ENCODE measurements at regions not wholly inside any gene's neighbourhood (a gene's known extent, or its start where the extent isn't known, plus 50 kb on each side); places are given as distances from the start of the nearest gene placed in this dataset.

DNA sequence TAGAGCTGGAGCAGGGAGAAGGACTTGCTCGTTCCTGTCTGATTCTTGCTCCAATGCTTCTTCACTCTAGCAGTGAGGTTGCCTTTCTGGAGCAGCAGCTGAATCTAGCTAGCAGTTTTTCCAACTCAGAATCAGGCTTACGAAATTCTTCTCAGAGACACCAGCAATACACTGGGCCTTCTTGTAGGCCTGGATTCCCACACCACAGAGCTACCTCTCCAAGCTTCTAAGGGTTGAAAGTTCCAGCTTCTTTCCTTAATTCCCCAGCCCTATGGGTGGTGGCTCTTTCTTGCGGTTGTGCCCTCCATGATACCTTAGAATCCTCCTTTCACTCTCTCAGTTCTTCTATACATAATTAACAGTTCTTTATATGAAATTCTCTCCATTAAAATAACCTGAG lies 586.6 kb downstream of the INHBA start:
- in situ Hi-C loops (cut with MboI; ENCODE audit: low sequenced_read_pairs), result no loop called here

DNA sequence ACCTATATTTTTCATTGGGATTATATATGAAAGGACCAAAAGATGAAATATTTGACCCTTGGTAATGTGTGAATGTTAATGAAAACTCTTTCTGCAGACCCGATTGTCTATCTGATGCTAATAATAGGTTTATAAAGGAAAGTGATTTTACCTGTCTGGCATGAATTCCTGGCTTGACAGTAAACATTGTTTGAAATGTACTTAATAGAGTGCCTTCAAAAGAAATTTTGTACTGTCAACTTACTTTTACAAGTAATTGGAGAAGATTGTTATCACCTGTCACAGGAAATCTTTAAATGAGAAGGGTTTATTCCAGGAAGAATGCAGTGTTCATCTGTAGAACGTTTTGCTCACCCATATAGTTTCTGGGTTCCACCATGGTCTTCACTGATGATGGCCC lies 588.2 kb downstream of the INHBA start:
- in situ Hi-C loops (cut with MboI; ENCODE audit: low sequenced_read_pairs), result no loop called here

DNA sequence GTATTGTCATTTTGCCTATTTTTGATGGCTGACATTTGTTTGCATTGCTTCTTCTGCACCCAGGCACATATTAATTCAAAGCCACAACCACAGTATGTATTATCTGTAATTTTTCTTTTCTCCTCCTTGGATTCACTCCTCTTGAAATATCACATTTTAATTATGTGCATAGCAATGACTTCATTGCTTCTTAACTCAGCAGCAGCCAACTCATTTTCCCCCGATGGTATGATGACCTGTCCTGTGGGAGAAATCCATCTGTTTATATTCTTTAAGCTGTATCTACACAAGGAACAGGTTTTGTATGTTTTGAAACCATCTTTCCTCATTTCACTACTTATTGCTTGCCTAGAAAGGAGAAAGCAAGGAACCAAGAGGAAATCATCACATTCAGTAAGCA lies 588.8 kb downstream of the INHBA start:
- in situ Hi-C loops (cut with MboI; ENCODE audit: low sequenced_read_pairs), result no loop called here

DNA sequence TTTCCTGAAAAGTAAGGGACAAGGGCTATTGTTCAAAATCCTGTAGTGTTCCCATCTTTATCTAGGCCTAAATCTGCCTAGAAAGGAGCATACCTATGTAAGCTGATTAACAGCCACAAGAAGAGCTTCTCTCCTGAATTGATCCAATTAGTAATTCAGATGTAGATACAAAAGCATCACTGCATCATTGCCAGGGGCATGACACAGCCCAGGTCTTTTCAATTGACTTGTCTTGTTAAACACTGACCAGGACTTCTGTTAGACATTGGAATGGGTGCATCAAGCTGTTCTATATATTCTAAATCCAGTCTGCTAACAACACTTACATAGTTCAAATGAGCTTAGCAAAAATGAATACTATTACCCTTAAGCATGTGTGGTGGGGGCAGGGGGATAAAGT lies 589.2 kb downstream of the INHBA start:
- in situ Hi-C loops (cut with MboI; ENCODE audit: low sequenced_read_pairs), result no loop called here

DNA sequence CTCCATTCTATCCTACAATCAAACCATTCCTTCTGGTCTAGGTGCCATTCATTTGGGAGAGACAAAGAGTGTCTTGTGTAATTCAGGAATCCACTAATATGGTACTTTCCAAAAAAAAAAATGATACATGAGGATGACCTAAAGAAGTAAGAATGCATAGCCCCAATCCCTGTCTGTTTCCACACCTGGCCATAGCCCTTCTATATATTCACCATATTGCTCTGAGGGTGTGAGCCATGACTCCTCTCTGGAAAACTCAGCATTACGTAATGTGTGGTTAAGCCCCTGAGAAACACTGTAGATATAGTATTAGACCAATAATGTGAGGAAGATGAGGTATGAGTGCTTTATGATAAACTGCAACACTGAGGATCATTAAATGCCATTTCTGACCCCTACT lies 592.7 kb downstream of the INHBA start:
- in situ Hi-C loops (cut with MboI; ENCODE audit: low sequenced_read_pairs), result no loop called here

DNA sequence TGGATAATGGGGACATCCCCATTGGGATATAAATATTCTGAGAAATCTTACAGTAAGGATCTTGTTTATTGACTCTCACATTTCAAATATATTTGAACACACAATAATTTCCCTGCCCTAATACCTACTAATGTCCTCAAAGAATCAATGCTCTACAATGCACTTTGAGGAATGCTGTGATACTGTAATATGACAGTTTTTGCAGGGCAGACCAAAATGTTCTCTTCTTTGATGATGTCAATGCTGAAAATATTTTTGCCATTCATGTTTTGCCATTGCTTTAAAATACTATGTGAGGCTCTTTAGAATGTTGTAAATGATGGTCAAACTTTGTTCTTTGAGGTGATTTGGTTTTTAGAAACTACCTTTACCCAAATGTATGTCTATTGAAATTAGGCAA lies 594.1 kb downstream of the INHBA start:
- in situ Hi-C loops (cut with MboI; ENCODE audit: low sequenced_read_pairs), result no loop called here

DNA sequence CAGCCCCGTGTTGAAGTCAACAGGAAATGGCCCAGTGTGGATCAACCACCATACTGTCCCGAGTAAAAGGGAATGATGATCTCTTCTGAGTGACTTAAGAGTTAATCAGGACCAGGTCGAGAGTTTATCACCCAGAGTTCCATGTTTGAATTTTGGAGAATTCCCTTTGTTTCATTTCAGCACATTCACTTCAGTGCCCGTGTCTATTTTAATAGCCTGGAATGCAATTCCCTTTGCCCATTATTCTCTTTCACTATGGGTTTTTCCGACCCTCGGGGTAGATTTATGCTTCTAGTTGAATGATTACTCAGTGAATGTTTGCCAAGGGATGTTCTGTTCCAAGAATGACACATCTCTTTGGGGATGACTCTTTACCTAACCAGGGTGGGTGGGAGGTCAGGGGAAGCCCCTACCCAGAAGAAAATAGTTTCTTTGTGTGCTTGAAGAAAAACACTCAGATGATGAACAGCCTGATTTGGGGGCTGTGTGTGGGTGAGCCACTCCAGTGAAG lies 594.9 kb downstream of the INHBA start:
- in situ Hi-C loops (cut with MboI; ENCODE audit: low sequenced_read_pairs), result no loop called here

DNA sequence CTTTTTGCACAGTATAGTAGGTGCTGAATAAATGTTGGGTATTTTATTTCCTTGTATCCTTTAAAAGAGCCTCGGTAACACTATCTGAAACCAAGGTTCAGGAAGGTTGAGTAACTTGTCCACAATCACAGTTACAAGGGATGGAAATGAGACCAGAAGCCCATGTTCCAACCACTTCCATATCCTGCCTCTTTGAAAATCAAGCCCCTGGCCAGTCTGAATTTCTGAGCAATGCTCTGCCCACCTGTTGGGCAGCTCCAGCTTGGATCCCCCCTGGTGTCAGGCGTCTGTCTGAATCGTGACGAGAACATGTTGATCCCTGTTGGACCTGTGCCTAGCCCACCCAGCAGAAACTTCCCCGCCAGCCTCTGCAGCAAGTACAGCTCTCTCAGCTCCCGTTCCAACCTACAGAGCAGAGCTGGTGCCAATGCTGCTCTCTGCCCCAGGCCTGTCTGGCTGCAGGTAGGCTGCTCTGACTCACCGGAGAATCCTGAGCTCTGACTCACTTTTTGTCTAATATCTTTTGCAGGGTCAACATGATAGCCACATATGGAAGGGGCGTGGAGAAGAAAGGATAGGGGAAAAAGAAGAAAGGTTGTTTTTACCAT lies 595.5 kb downstream of the INHBA start:
- in situ Hi-C loops (cut with MboI; ENCODE audit: low sequenced_read_pairs), result no loop called here

DNA sequence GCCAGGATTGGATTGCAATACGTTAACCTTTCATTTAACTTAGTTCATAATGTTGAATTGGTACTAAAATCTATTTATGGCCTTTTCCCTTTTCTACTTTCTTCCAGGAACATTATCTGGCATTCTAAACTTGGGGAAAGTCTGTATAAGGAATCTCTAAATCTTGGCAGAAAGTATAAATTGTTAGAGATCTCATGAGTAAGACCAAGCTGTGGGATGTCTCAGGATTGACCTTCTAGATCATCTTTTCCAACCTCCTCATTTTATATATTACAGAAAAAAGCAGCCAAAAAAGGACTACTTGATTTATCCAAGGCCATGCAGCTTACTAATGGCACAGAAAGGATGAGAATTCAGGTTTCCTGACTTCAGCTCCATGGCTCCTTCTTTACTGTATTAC lies 598.3 kb downstream of the INHBA start:
- in situ Hi-C loops (cut with MboI; ENCODE audit: low sequenced_read_pairs), result no loop called here

DNA sequence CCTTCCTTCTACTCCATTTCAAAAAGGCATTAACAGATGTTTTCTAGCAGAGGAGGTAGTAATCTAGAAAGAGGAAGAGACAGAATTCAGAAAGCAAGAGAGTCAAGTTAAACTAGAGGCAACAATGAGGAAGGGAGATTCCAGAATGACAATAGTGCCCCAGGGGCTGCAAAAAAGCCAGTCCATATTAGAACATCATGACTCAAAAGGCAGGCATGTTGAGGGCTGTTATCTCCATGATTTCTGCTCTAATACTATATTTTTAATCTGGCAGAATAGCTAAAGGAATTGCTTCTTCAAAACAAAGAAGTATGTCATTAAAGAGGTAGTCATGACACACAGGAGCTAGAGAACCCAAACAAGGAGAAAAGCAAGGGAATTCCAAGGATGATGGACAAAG lies 599.6 kb downstream of the INHBA start:
- in situ Hi-C loops (cut with MboI; ENCODE audit: low sequenced_read_pairs), result no loop called here

DNA sequence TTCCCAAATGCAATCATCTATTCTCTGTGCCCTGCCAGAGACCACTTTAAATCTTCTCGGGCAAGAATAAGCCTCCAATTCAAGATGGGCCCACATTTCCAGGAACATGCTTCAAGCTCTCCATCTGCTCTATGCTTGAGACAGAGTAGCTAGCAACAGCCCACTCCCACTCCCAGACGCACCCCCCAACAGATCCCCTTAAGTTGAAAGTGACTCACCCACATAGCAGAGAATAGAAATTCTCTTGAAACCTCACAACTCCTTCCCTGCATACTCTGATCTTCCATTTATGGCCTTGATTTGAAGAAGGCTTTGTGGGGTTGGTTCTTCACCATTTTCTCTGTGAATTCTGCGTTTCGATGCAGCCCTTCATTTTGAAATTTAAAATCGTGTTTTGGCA lies 604.0 kb downstream of the INHBA start:
- in situ Hi-C loops (cut with MboI; ENCODE audit: low sequenced_read_pairs), result no loop called here

DNA sequence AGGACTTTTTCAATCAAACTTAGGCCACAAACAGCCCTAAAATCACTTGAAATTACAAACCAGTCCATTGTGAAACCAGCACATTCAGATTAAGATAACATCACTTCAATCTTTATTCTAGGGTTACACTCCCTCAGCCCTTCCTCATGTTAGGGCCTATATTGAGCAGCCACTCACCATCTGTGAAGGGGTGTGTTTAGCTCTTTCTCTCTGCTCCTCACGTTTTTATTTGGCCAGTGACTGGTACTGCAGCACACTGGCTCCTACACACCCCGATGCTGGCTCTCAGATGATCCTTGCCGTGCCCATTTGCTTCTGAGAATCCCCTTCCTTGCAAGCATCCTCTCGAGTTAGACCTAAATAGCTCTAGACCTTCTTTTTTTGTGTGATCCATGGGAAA lies 604.5 kb downstream of the INHBA start:
- in situ Hi-C loops (cut with MboI; ENCODE audit: low sequenced_read_pairs), result no loop called here

DNA sequence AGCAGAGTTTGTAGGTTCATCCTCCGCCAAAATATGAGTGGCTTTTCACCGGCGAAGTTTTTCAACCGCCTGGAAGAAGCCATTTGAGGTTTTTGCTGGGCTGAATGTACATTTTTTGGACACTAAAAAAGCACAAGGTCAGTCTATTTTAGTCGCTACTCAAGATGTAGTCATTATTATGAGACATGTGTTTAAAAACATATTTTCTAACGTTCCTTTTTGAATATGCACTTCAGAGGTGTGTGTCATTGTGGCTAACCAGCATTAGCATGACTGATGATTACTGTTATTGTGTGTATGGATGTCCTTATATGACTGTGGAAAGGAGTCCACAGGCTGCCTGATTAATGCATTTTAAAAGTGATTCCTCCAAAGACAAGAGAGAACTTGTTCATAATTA lies 605.4 kb downstream of the INHBA start:
- in situ Hi-C loops (cut with MboI; ENCODE audit: low sequenced_read_pairs), result no loop called here

DNA sequence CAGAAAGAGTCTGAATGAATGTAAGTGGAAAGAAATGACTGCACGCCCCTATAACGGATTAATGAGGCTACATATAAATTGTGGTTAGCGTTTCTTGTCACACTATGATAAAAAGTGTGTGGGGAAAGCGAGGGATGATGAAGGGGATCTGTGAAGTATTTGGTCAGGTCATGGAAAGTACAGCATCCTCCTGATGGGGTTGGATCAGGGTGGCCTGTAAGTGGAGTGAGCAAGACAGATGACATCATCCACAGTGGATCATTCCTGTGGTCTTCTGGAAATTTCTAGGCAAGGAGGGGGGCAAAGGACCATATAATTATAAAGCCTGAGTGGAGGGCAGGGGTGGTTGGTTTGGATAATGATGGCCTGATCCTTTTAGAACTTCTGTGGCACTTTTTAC lies 606.0 kb downstream of the INHBA start:
- in situ Hi-C loops (cut with MboI; ENCODE audit: low sequenced_read_pairs), result no loop called here

DNA sequence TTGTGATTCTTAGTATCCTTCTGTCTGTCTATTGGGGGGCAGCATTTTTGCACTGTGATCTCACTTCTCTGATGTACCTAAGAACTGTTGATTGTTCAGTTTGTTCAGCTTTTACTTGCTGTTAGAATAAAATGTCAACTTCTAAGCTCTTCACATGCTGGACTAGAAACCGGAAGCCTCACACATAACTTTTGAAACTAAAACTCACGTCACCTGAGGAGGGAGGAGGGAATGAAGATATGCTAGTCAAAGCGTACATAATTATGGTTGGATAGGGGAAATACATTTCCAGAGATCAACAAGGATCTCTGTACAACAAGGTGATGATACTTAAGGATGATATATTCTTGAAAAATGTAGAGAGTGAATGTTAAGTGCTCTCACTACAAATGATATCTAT lies 609.7 kb downstream of the INHBA start:
- in situ Hi-C loops (cut with MboI; ENCODE audit: low sequenced_read_pairs), result no loop called here

DNA sequence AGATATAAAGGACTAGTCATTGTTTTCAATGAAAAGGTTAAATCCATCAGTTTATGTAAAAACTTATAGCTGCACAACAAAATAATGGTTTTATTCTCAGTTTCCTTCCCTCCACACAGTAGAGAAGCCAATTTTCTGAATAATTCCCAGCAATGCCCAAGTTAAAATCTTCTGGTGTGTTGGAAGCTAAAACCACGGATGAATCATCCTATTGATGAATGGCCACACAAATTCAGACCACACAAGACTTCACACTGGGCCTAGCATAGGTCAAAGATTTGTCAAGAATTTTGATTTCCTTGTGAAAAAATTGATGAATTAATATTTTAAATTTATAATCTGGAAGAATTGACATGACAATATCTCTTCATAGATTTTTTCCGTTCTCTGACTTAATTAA lies 617.6 kb downstream of the INHBA start:
- in situ Hi-C loops (cut with MboI; ENCODE audit: low sequenced_read_pairs), result no loop called here

DNA sequence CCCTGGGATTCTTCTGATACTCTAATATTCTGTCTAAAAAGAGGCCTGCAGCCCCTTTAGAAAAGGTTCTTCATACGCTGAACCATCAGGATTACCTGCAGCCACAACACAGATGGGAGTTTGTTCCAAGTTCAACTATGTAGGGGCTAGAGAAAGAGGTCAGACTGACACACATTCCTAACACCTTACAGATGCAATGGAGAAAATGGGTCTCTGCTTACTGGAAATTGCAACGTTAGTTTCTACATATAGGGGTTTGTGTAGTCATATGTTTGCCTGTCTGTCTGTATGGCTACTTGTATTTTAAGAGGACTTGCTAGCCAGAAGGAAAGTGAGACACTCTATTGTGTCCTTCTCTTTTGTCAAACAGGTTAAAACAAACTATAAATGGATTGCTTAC lies 618.5 kb downstream of the INHBA start:
- in situ Hi-C loops (cut with MboI; ENCODE audit: low sequenced_read_pairs), result no loop called here

DNA sequence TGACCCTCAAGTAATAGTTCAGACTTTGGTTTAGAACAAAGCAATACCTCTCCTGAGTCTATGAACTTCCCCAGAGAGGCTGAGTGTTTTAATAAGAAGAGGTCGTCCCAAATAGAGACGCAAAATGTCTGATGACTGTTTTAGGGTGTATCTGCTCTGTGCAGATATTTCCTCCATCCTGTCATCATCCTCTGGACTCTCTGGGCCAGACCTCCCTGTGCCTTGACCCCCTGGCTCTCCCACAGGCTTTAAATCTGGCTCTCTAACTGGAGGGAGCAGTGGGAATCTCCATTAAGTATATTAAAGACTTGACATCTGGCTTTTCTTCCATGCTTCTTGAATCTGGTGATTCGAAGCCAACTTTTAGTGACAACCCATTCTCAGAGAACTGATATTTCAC lies 633.3 kb downstream of the INHBA start:
- in situ Hi-C loops (cut with MboI; ENCODE audit: low sequenced_read_pairs), result no loop called here

DNA sequence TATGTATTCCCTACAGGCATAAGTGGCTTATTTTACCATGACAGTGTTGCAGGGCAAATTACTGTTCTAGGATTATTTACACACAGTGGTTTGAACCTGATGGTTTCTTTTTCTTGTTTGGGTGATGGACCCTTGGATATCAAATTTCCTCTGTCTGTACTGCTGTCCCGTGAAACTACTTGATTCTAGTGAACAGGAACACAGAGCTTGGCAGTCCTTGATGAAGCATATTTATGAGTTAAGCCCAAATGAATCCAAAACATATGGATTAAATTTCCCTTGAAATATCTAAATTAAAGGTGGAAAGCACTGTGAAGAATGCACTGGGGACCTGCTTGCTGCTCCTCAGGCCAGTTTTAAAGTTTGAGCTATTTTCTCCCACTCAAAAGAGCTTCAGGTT lies 635.3 kb downstream of the INHBA start:
- in situ Hi-C loops (cut with MboI; ENCODE audit: low sequenced_read_pairs), result no loop called here

DNA sequence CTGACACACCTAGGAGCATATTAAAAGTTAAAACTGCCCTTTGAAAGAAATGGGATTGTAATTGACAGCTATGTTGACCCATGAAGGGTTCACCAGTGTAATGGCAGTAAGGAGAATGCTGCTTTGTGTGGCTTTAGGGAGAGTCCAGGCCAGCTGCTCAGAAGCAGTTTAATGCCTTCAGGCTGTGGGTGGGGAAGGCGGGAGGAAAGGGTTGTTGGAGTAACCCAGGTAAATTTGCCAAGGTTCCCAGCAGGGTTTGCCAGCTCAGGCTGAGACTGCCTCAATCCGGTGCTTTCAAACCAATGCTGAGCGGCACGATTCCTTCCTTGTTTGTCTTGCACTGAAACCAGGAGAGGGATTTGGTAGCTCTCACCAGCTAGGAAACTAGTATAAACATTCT lies 637.2 kb downstream of the INHBA start:
- in situ Hi-C loops (cut with MboI; ENCODE audit: low sequenced_read_pairs), result no loop called here

DNA sequence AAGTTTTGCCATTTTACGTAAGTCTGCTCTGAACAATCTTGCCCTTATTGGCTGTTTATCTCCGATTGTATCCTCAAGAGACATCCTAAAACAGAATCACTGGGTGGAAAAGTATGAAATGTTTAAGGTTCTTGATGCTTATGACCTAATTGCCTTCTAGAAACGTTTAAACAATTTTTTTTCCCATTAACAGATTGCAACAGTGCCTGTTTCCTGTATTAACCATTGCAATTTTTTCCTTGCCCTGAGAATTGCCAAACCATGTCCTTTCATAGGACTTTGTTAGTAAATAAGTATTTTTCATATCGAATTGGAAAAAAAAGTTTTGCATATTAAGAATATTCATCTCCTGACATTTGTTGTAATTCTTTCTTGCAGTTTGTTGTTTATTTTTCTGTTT lies 639.8 kb downstream of the INHBA start:
- in situ Hi-C loops (cut with MboI; ENCODE audit: low sequenced_read_pairs), result no loop called here

DNA sequence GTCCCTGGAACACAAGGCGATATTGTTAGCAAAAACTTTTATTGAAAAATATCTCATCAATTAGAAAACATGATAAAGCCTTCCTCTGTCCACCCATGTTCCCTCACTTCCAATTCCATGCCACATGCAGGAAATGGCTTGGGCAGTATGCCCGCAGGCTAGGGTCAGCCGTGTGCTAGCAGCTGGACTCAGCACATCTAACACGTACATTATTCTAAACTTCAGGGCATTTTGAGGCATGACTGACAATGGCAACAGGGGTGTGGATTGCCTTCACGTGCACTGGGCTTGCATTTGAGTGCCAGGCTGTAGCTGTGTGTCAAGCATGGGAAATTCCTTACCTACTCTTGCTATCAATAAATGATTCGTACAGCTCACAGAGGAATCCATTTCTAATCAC lies 642.1 kb downstream of the INHBA start:
- in situ Hi-C loops (cut with MboI; ENCODE audit: low sequenced_read_pairs), result no loop called here

DNA sequence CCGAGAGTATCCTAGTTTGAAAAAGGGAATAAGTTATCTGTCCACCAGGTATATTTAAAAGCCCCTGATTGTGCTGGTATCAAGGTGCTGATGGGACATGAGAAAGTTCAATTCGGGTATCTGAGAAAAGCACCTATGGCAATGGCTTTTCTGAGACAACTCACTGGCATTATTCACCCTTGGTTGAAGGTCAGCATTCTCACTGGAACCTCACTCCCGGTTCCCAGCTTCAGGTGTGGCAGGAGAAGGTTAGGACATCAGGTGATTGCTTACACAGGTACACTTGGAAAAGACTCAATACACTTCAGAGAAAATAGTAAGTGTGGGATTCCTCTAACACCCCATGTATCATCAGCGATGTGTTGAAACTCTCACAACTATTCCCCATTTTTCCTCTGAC lies 643.1 kb downstream of the INHBA start:
- in situ Hi-C loops (cut with MboI; ENCODE audit: low sequenced_read_pairs), result no loop called here

Measured in HL-60/S4 (cell line).